PC-3 (cell line): ENCODE measurements at regions not wholly inside any gene's neighbourhood (a gene's known extent, or its start where the extent isn't known, plus 50 kb on each side); places are given as distances from the start of the nearest gene placed in this dataset.
A peak's percentile ranks its signal among the peaks of the same experiment; 100 is the strongest.

Experiments used
- ATAC-seq: fragments of 200-7000 bp; cut with Tn5 transposase; 2 replicates; pipeline ENCODE4 v1.9.1; 2020; ENCODE audit warnings: mild to moderate bottlenecking, moderate library complexity
- BruUV-seq: library from RNA; stranded (reverse); fragments of 400-500 nt; replicated peaks from 2 replicates; lab custom pipeline; 2021; lab: Mats Ljungman, UMichigan
- CTCF ChIA-PET: fragments of 300-600 bp; sonication (Branson Sonifier 250); formaldehyde crosslinking; loops from one replicate; lab custom pipeline; 2022; ENCODE audit warnings: antibody characterized with exemption; lab: Charles Lee
- POLR2A ChIA-PET: fragments of 300-600 bp; sonication (Branson Sonifier 250); formaldehyde crosslinking; loops from one replicate; lab custom pipeline; 2022; ENCODE audit warnings: antibody characterized with exemption; ENCODE audit not compliant: unreplicated experiment; lab: Charles Lee
- DNase-seq: peaks from one replicate; pipeline ENCODE4 v3.0.0-alpha.2; 2015
- H2AFZ ChIP-seq: fragments of 300-600 bp; sonication (generic); 2 replicates; pipeline ENCODE4 v1.6.0; 2016; ENCODE audit warnings: antibody characterized with exemption, low read length
- H3F3A ChIP-seq: fragments of 300-600 bp; sonication (generic); one replicate; pipeline ENCODE4 v1.6.0; 2017; ENCODE audit warnings: antibody characterized with exemption, low read length, control low read depth, mild to moderate bottlenecking; ENCODE audit not compliant: unreplicated experiment
- H3K27ac ChIP-seq: fragments of 300-600 bp; sonication (generic); 2 replicates; pipeline ENCODE4 v1.5.1; 2016; ENCODE audit warnings: mild to moderate bottlenecking, low read length
- H3K27me3 ChIP-seq: fragments of 300-600 bp; sonication (generic); 2 replicates; pipeline ENCODE4 v1.6.1; 2016; ENCODE audit warnings: low read length, mixed read lengths
- H3K36me3 ChIP-seq: fragments of 300-600 bp; sonication (generic); 2 replicates; pipeline ENCODE4 v1.6.1; 2016; ENCODE audit warnings: low read depth, mixed run types, low read length, mixed read lengths
- H3K4me1 ChIP-seq: fragments of 300-600 bp; sonication (generic); 2 replicates; pipeline ENCODE4 v1.5.1; 2016; ENCODE audit warnings: low read length; ENCODE audit not compliant: insufficient read depth
- H3K4me2 ChIP-seq: fragments of 300-600 bp; sonication (generic); 2 replicates; pipeline ENCODE4 v1.6.0; 2016; ENCODE audit warnings: low read length
- H3K4me3 ChIP-seq: fragments of 300-600 bp; sonication (generic); 2 replicates; pipeline ENCODE4 v1.5.1; 2016; ENCODE audit warnings: mild to moderate bottlenecking, low read length, mixed read lengths
- H3K79me2 ChIP-seq: fragments of 300-600 bp; sonication (generic); 2 replicates; pipeline ENCODE4 v1.6.1; 2017; ENCODE audit warnings: low read length, mixed read lengths
- H3K9ac ChIP-seq: fragments of 300-600 bp; sonication (generic); 2 replicates; pipeline ENCODE4 v1.6.0; 2016; ENCODE audit warnings: mild to moderate bottlenecking, low read length
- H3K9me2 ChIP-seq: fragments of 300-600 bp; sonication (generic); replicated peaks from 2 replicates; pipeline ENCODE4 v1.6.1; 2016; ENCODE audit warnings: mixed run types, low read length, mixed read lengths
- H3K9me3 ChIP-seq: fragments of 300-600 bp; sonication (generic); 2 replicates; pipeline ENCODE4 v1.6.1; 2016; ENCODE audit warnings: low read length, mixed read lengths
- H4K20me1 ChIP-seq: fragments of 300-600 bp; sonication (generic); 2 replicates; pipeline ENCODE4 v1.6.1; 2016; ENCODE audit warnings: low read length, mixed read lengths
- EZH2 ChIP-seq: fragments of 300-600 bp; sonication (generic); IDR thresholded peaks from one replicate; pipeline ENCODE4 v1.6.1; 2017; ENCODE audit warnings: antibody characterized with exemption, mild to moderate bottlenecking, low read length; ENCODE audit not compliant: unreplicated experiment
- EZH2phosphoT487 ChIP-seq: fragments of 300-600 bp; sonication (generic); IDR thresholded peaks from 2 replicates; pipeline ENCODE4 v1.6.1; 2018; ENCODE audit warnings: mild to moderate bottlenecking, antibody characterized with exemption, low read length, borderline replicate concordance
- intact Hi-C: fragments of 100-400 bp; cut with micrococcal nuclease; formaldehyde crosslinking; loops from 2 replicates; pipeline ENCODE4 v1.9.0; 2023
- TF ChIP-seq, protein P1 (sequence below): fragments of 300-600 bp; sonication (generic); conservative IDR thresholded peaks from 2 replicates; pipeline ENCODE4 v1.5.1; 2017; ENCODE audit warnings: antibody characterized with exemption, low read depth, mild to moderate bottlenecking, low read length

DNA sequence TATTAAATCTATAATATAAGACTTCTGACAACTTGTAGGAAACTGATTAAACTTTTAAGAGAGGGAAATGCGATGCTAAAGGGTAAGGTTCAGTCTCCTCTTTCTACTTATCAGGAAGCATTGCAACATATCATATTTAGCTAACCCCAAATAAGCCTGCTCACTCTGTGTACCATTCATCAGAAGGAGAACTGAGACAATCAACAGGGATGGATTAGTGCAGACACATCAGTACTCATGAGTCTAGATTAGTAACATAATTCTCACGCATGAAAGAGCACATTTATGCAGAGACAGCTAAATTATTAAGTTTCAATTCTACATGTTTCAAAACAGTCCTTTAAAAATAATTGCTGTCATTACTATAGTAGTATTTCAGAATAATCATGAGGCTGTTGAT is 354.2 kb upstream of the ZWINT start:
- H3K79me2 ChIP-seq: no peaks in the 10 kb centered on the region
- no peak for DNase-seq
- H3F3A ChIP-seq: no peaks in the 10 kb centered on the region
- no peaks in the 10 kb centered on the region for H3K9me2 ChIP-seq
- no peak for TF ChIP-seq EZH2phosphoT487
- TF ChIP-seq, protein P1, sequence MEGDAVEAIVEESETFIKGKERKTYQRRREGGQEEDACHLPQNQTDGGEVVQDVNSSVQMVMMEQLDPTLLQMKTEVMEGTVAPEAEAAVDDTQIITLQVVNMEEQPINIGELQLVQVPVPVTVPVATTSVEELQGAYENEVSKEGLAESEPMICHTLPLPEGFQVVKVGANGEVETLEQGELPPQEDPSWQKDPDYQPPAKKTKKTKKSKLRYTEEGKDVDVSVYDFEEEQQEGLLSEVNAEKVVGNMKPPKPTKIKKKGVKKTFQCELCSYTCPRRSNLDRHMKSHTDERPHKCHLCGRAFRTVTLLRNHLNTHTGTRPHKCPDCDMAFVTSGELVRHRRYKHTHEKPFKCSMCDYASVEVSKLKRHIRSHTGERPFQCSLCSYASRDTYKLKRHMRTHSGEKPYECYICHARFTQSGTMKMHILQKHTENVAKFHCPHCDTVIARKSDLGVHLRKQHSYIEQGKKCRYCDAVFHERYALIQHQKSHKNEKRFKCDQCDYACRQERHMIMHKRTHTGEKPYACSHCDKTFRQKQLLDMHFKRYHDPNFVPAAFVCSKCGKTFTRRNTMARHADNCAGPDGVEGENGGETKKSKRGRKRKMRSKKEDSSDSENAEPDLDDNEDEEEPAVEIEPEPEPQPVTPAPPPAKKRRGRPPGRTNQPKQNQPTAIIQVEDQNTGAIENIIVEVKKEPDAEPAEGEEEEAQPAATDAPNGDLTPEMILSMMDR: no peak
- TF ChIP-seq EZH2: no peak
- no peaks in the 10 kb centered on the region for H3K36me3 ChIP-seq
- intact Hi-C loops: no loop called here
- H4K20me1 ChIP-seq: no peaks in the 10 kb centered on the region
- ChIA-PET POLR2A (no interaction called here), CTCF (no interaction called here)
- H3K27ac ChIP-seq: no peak overlapping the region
- no TSS peak for BruUV-seq
- no peak for ATAC-seq
- H3K9me3 ChIP-seq: 0 out of 2 replicates have a peak, but pooled peaks cover 6% of the 10 kb centered on the region
- H3K4me1 ChIP-seq: no peaks in the 10 kb centered on the region
- H3K9ac ChIP-seq: no peak overlapping the region
- H3K27me3 ChIP-seq: no peaks in the 10 kb centered on the region
- no peak overlapping the region for H3K4me2 ChIP-seq
- H3K4me3 ChIP-seq: no peak overlapping the region
- H2AFZ ChIP-seq: no peak overlapping the region

DNA sequence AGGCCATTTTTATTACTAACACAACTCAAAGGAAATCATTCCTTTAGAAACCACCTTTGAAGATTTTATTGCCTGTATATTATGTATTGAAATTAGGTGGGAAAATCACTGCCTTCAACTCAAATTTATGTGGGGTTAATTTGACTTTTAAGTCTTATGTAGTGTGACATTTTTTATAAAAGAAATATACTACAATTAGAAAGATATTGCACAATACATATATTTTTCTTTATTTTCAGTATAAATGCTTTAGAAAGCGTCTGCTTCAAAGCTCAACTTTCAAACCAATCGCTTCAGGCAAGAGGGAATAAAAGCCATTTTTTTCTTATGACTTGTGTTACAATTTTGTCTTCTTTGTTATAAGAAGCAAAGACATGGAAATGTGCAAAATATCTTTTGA is 337.4 kb upstream of the ZWINT start:
- Histone ChIP-seq H3K9me3 (peaks cover 10% of the 10 kb centered on the region; the same call in 1 of the 2 replicates), H3K9ac (no peak overlapping the region), H3K27me3 (no peaks in the 10 kb centered on the region), H3F3A (no peaks in the 10 kb centered on the region), H3K4me3 (no peak overlapping the region), H3K4me2 (no peak overlapping the region), H4K20me1 (no peaks in the 10 kb centered on the region), H3K4me1 (no peaks in the 10 kb centered on the region), H3K36me3 (no peaks in the 10 kb centered on the region), H3K9me2 (no peaks in the 10 kb centered on the region), H3K27ac (no peak overlapping the region), H3K79me2 (no peaks in the 10 kb centered on the region), H2AFZ (no peak overlapping the region)
- ChIA-PET CTCF (no interaction called here), POLR2A (no interaction called here)
- no TSS peak for BruUV-seq
- TF ChIP-seq EZH2: no peak
- TF ChIP-seq EZH2phosphoT487: no peak
- TF ChIP-seq, protein P1: no peak
- intact Hi-C loops: no loop called here
- ATAC-seq (no peak), DNase-seq (no peak)

DNA sequence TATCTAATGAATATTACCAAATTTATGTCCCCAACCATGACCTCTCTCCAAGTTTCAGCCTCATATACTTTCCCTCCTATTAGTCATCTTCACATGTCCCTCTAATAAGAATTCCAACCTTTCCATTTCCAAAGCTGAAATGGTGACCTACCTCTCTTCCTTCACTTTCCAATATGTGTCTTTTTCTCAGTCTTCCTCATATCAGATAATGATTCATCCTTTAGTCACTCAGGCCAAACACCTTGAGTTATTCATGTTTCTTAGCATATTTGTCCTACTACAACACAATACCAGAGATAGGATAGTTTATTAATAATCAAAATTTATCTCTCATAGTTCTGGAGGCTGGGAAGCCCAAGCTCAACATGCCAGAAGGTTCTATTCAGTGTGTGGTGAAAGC is 318.5 kb upstream of the ZWINT start:
- peak; percentile 37 for DNase-seq
- intact Hi-C loops: no loop called here
- H3K27me3 ChIP-seq: no peaks in the 10 kb centered on the region
- H4K20me1 ChIP-seq: no peaks in the 10 kb centered on the region
- H3K4me2 ChIP-seq: no peak overlapping the region
- no peaks in the 10 kb centered on the region for H3F3A ChIP-seq
- H3K27ac ChIP-seq: no peak overlapping the region
- H3K79me2 ChIP-seq: no peaks in the 10 kb centered on the region
- peaks cover 13% of the 10 kb centered on the region for H3K9me3 ChIP-seq
- H3K9me2 ChIP-seq: no peaks in the 10 kb centered on the region
- H2AFZ ChIP-seq: no peak overlapping the region
- ChIA-PET CTCF (no interaction called here), POLR2A (no interaction called here)
- H3K4me3 ChIP-seq: no peak overlapping the region
- no peaks in the 10 kb centered on the region for H3K36me3 ChIP-seq
- BruUV-seq: no TSS peak
- ATAC-seq: peak; percentile 68
- no peaks in the 10 kb centered on the region for H3K4me1 ChIP-seq
- no peak overlapping the region for H3K9ac ChIP-seq
- TF ChIP-seq EZH2 (no peak), EZH2phosphoT487 (no peak)
- TF ChIP-seq, protein P1: no peak
